ENCODE measurements at regions not wholly inside any gene's neighbourhood (a gene's known extent, or its start where the extent isn't known, plus 50 kb on each side); places are given as distances from the start of the nearest gene placed in this dataset.

DNA sequence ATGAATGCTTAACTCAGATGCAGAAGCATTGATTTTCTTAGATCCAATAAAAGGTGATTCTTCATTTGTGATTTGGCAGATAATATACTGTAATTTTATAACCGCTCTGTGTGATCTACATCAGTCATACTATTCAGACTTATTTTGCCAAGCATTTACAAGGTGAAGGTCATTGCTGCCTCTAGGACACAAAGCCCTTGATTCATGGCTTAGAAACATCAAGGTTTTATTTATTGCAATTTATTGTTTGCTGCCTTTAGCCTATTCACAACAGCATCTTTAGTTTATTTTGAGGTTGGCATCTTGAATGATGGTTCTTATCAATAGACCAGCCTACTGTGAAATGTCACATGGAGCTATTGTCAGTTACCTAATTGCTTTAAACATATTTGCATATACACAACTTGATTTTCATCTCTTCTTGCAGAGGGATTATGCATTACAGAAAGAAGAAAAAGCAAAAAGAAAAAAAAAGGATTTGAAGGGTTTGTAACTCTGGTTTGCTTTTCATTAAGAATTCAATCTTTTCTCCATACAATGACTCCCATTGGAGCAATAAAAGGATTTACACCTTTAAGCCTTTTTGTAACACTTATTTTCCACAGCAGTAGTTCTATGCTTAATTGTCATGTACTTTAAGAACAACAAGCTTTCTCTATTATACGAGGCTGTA, 1371.6 kb upstream of the CELF2 start:
- H4K20me1 ChIP-seq, result no peaks in the 10 kb centered on the region
- no peaks in the 10 kb centered on the region for H3K36me3 ChIP-seq
- no peak overlapping the region for H3K4me2 ChIP-seq
- no peak for TF ChIP-seq Cebpa-rat (IDR thresholded peaks at IDR 0.05)
- H3K9me3 ChIP-seq, result no peaks in the 10 kb centered on the region
- H3K4me3 ChIP-seq, result no peak overlapping the region
- H3K9ac ChIP-seq, result no peak overlapping the region
- no peak overlapping the region for H3K27ac ChIP-seq
- H3K27me3 ChIP-seq, result no peaks in the 10 kb centered on the region
- H3K4me1 ChIP-seq, result no peaks in the 10 kb centered on the region

DNA sequence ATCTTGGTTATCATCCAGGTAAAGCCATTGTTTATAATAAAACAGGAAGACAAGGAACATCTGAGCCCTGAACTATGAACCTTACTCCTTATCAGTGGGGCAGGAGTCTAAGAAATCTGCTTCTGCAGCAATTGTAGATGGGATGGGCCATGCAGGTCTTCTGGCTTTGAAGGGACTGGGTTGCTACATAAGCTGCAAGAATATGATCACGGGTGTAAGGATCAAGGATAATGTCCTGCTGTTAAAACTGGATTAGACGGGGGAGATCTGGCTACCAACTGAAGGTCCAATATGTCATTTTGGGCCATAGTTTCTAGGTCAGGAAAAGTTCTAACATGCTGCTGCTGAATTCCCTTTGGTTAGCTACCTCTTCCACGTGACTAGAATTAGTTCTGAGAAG, 1363.4 kb upstream of the CELF2 start:
- Histone ChIP-seq H3K9ac (no peak overlapping the region), H3K27ac (no peak overlapping the region), H3K4me3 (no peak overlapping the region), H3K4me1 (no peaks in the 10 kb centered on the region), H3K27me3 (no peaks in the 10 kb centered on the region), H3K4me2 (no peak overlapping the region), H3K9me3 (0 out of 2 replicates have a peak, but pooled peaks cover 8% of the 10 kb centered on the region), H4K20me1 (no peaks in the 10 kb centered on the region), H3K36me3 (no peaks in the 10 kb centered on the region)
- TF ChIP-seq Cebpa-rat (IDR thresholded peaks at IDR 0.05), result no peak

DNA sequence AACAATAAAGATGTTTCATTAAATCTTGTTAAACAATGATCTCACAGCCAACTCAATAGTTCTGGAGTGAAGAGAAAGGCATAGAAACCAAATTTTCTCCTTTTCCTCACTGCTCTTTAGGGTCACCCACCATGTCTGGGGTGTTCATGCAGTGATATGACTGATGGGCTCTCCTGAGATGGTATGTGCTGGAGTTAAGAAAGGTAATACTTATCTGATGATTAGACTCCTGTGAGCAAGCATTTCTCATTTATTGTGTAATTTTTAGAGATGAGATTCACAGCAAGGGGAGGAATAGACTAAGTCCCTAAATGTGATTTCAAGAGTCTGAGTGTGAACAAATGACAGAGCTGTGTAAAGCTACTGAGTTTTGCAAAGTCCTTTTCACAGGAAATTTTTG, 1361.3 kb upstream of the CELF2 start:
- no peak overlapping the region for H3K9ac ChIP-seq
- no peaks in the 10 kb centered on the region for H3K4me1 ChIP-seq
- H4K20me1 ChIP-seq, result no peaks in the 10 kb centered on the region
- TF ChIP-seq Cebpa-rat (IDR thresholded peaks at IDR 0.05), result no peak
- no peak overlapping the region for H3K4me3 ChIP-seq
- H3K27me3 ChIP-seq, result no peaks in the 10 kb centered on the region
- H3K27ac ChIP-seq, result no peak overlapping the region
- no peaks in the 10 kb centered on the region for H3K36me3 ChIP-seq
- H3K4me2 ChIP-seq, result no peak overlapping the region
- 0 out of 2 replicates have a peak, but pooled peaks cover 8% of the 10 kb centered on the region for H3K9me3 ChIP-seq

DNA sequence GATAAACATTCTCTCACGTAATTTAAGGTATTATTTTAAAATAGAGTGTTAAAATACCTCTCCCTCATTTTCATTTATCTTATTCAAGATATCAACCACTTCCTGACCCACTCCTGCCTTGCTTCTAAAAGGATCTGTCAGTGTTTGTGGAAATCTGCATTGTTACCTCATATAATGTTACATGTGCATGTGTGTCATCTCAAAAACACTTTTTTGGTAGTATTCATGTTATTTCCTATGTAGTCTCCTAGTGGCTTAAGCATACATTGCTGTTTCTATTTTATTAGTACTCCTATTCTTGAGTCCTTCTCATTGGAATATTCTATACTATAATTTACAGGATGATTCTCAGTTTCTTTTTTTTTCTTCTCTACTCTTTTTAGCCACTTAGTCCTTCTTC, 1360.7 kb upstream of the CELF2 start:
- Histone ChIP-seq H3K9me3 (0 out of 2 replicates have a peak, but pooled peaks cover 8% of the 10 kb centered on the region), H3K9ac (no peak overlapping the region), H3K4me3 (no peak overlapping the region), H3K4me2 (no peak overlapping the region), H3K27ac (no peak overlapping the region), H3K36me3 (no peaks in the 10 kb centered on the region), H4K20me1 (no peaks in the 10 kb centered on the region), H3K27me3 (no peaks in the 10 kb centered on the region), H3K4me1 (no peaks in the 10 kb centered on the region)
- no peak for TF ChIP-seq Cebpa-rat (IDR thresholded peaks at IDR 0.05)

DNA sequence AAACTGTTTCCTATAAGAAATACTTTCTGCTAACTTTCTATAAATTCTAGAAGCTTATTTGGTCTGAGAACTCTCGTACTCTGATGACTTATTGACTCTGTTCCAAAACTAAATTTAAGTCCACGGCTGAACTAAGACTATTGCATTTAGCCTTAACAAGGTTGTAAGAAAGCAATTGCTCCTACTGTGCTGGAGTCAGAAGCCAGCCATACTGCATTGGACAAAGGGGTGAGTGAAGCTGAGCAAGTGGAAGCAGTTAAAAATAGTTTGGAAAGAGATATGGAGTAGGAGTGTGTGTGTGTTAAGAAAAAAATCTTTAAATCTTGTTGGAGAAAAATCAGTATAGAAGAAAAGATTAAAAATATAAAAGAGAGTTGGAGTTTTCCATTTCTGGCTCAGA, 1360.1 kb upstream of the CELF2 start:
- 0 out of 2 replicates have a peak, but pooled peaks cover 8% of the 10 kb centered on the region for H3K9me3 ChIP-seq
- no peaks in the 10 kb centered on the region for H3K27me3 ChIP-seq
- no peak for TF ChIP-seq Cebpa-rat (IDR thresholded peaks at IDR 0.05)
- H3K4me3 ChIP-seq, result no peak overlapping the region
- H4K20me1 ChIP-seq, result no peaks in the 10 kb centered on the region
- H3K36me3 ChIP-seq, result no peaks in the 10 kb centered on the region
- no peak overlapping the region for H3K9ac ChIP-seq
- H3K27ac ChIP-seq, result no peak overlapping the region
- H3K4me1 ChIP-seq, result no peaks in the 10 kb centered on the region
- no peak overlapping the region for H3K4me2 ChIP-seq

DNA sequence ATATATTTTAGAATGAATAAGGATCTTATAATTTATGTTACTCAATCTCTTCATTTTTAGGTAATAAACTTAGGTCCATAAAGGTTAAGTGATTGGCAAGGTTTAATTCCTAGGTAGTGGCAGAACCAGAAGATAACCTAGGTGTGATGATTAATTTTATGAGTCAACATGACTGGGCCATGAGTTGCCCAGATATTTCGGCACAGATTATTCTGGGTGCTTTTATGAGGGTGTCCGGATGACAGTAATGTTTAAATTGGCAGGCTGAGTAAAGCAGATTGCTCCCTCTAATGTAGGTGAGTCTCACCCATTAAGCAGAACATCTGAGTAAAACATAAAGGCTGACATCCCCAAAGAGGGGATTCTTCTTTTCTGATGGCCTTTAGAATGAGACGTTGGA, 1349.3 kb upstream of the CELF2 start:
- H3K4me3 ChIP-seq, result no peak overlapping the region
- no peaks in the 10 kb centered on the region for H3K4me1 ChIP-seq
- no peaks in the 10 kb centered on the region for H3K27me3 ChIP-seq
- no peaks in the 10 kb centered on the region for H4K20me1 ChIP-seq
- H3K27ac ChIP-seq, result no peak overlapping the region
- no peaks in the 10 kb centered on the region for H3K9me3 ChIP-seq
- H3K9ac ChIP-seq, result no peak overlapping the region
- no peak overlapping the region for H3K4me2 ChIP-seq
- no peaks in the 10 kb centered on the region for H3K36me3 ChIP-seq
- TF ChIP-seq Cebpa-rat (IDR thresholded peaks at IDR 0.05), result no peak

DNA sequence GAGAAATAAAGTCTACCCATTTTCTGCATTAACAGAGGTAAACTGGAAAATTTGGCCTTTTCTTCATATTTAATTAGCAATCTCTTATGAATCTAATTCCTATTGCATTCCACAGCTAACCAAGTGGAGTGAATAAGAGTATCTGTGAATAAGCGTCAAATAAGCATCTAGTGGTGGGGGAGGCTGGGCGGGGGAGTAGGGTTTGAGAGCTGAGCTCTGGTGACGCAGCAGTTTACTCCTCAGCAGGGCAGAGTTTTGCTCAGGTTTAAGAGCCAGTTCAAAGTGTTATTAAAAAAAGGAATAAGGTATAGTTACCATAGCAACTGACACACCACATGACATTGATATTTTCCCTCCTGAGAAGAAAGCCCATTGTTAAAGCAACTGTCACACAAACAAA, 1346.8 kb upstream of the CELF2 start:
- Histone ChIP-seq H3K4me1 (no peaks in the 10 kb centered on the region), H4K20me1 (no peaks in the 10 kb centered on the region), H3K9ac (no peak overlapping the region), H3K36me3 (no peaks in the 10 kb centered on the region), H3K4me3 (no peak overlapping the region), H3K27ac (no peak overlapping the region), H3K9me3 (no peaks in the 10 kb centered on the region), H3K4me2 (no peak overlapping the region), H3K27me3 (no peaks in the 10 kb centered on the region)
- TF ChIP-seq Cebpa-rat (IDR thresholded peaks at IDR 0.05), result no peak

DNA sequence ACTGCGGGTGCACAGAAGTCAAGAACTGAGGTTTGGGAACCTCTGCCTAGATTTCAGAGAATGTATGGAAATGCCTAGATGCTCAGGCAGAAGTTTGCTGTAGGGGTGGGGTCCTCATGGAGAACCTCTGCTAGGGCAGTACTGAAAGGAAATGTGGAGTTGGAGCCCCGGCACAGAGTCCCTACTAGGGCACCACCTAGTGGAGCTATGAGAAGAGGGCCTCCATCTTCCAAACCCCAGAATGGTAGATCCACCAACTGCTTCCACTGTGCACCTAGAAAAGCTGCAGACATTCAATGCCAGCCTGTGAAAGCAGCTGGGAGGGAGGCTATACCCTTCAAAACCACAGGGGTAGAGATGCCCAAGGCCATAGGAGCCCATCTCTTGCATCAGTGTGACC, 1336.0 kb upstream of the CELF2 start:
- Histone ChIP-seq H4K20me1 (no peaks in the 10 kb centered on the region), H3K36me3 (no peaks in the 10 kb centered on the region), H3K4me3 (no peak overlapping the region), H3K9me3 (peaks cover 16% of the 10 kb centered on the region), H3K4me1 (no peaks in the 10 kb centered on the region), H3K9ac (no peak overlapping the region), H3K4me2 (no peak overlapping the region), H3K27ac (no peak overlapping the region), H3K27me3 (no peaks in the 10 kb centered on the region)
- TF ChIP-seq Cebpa-rat (IDR thresholded peaks at IDR 0.05), result no peak

DNA sequence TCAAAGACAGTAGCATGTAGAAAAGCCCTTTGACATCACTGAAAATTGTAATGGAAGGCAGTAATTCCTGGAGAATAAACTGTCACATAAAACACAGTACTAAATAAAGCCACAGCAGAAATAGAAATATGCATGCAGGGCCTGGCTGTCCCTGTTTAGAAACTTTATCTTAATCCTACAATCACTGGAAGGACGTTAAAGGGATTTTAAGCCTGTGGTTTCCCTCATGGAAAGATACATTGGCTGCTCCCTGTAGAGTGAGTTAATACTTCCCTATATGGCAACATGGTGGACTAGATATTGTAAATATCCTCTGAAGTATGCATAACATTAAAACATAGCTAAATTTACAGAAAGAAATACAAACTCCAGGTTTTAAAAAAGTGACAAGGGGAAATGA, 1334.9 kb upstream of the CELF2 start:
- Histone ChIP-seq H4K20me1 (no peaks in the 10 kb centered on the region), H3K36me3 (no peaks in the 10 kb centered on the region), H3K4me2 (no peak overlapping the region), H3K9me3 (peaks cover 16% of the 10 kb centered on the region), H3K27ac (no peak overlapping the region), H3K9ac (no peak overlapping the region), H3K27me3 (no peaks in the 10 kb centered on the region), H3K4me3 (no peak overlapping the region), H3K4me1 (no peaks in the 10 kb centered on the region)
- no peak for TF ChIP-seq Cebpa-rat (IDR thresholded peaks at IDR 0.05)

DNA sequence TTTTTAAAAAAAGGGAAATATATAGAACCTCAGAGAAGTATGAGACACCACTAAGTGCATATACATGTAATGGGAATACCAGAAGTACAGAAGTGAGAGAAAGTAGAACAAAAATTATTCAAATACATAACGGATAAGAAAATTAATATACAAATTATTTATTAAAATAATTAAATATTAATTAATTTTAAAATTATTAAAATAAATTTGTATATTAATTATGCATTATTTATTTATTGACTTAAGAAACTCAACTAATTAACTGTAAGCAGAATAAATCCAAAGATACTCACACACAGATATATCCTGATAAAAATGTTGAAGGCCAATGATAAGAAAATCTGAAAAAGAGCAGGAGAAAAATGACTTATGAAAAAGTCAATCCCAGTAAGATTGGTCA, 1333.5 kb upstream of the CELF2 start:
- H3K27ac ChIP-seq, result no peak overlapping the region
- no peak overlapping the region for H3K4me3 ChIP-seq
- no peaks in the 10 kb centered on the region for H4K20me1 ChIP-seq
- TF ChIP-seq Cebpa-rat (IDR thresholded peaks at IDR 0.05), result no peak
- H3K4me1 ChIP-seq, result no peaks in the 10 kb centered on the region
- peaks cover 16% of the 10 kb centered on the region for H3K9me3 ChIP-seq
- no peaks in the 10 kb centered on the region for H3K36me3 ChIP-seq
- H3K9ac ChIP-seq, result no peak overlapping the region
- H3K27me3 ChIP-seq, result no peaks in the 10 kb centered on the region
- H3K4me2 ChIP-seq, result no peak overlapping the region

DNA sequence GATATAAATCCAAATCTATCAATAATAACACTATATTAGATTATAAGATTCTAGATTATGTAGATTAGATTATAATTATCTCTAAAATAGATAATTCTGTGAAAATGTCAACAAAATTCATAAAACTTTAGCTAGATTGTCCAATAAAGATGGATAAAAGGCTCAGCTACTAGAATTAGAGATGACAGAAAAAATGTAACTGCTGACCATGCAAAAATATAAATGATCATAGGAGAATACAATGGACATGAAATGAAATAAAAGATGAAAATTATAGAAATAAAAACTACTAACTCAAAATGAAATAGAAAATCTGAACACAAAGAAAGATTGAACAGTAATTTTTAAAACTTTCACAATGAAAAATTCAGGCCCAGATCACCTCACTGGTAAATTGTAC, 1332.1 kb upstream of the CELF2 start:
- Histone ChIP-seq H3K9ac (no peak overlapping the region), H3K4me3 (no peak overlapping the region), H4K20me1 (no peaks in the 10 kb centered on the region), H3K36me3 (no peaks in the 10 kb centered on the region), H3K27ac (no peak overlapping the region), H3K4me2 (no peak overlapping the region), H3K27me3 (no peaks in the 10 kb centered on the region), H3K9me3 (peaks cover 12% of the 10 kb centered on the region), H3K4me1 (no peaks in the 10 kb centered on the region)
- no peak for TF ChIP-seq Cebpa-rat (IDR thresholded peaks at IDR 0.05)

Measured in BLaER1 (cell line).